ENCODE measurements at regions not wholly inside any gene's neighbourhood (a gene's known extent, or its start where the extent isn't known, plus 50 kb on each side); places are given as distances from the start of the nearest gene placed in this dataset.

- TF ChIP-seq, protein P1, sequence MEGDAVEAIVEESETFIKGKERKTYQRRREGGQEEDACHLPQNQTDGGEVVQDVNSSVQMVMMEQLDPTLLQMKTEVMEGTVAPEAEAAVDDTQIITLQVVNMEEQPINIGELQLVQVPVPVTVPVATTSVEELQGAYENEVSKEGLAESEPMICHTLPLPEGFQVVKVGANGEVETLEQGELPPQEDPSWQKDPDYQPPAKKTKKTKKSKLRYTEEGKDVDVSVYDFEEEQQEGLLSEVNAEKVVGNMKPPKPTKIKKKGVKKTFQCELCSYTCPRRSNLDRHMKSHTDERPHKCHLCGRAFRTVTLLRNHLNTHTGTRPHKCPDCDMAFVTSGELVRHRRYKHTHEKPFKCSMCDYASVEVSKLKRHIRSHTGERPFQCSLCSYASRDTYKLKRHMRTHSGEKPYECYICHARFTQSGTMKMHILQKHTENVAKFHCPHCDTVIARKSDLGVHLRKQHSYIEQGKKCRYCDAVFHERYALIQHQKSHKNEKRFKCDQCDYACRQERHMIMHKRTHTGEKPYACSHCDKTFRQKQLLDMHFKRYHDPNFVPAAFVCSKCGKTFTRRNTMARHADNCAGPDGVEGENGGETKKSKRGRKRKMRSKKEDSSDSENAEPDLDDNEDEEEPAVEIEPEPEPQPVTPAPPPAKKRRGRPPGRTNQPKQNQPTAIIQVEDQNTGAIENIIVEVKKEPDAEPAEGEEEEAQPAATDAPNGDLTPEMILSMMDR (IDR thresholded peaks at IDR 0.05) = no peak
- no peak for TF ChIP-seq POLR2A (IDR thresholded peaks at IDR 0.05; ENCODE audit: low read depth)
Measured at GRCh38 chr13:66128201-66128600, 1101.9 kb downstream of the PCDH9 start.

Measured in esophagus muscularis mucosa (tissue), 3 donors.